GM12878 (cell line): ENCODE measurements at regions not wholly inside any gene's neighbourhood (a gene's known extent, or its start where the extent isn't known, plus 50 kb on each side); places are given as distances from the start of the nearest gene placed in this dataset. TPM values are rescaled to one million over a fixed set of nuclear protein-coding genes. Genes with fewer than 3 reads are reported as not detected.

Experiments
- microRNA counts: library from miRNA; unstranded; fragments of <30 nt; microRNA quantifications from one replicate; lab custom pipeline; 2016
- microRNA-seq: library from miRNA; unstranded; fragments of <30 nt; microRNA quantifications from one replicate; pipeline ENCODE4, GENCODE V29; 2018
- small RNA-seq: library from RNA; depleted of rRNA; stranded (forward); fragments of <200 nt; gene quantifications from one replicate; pipeline ENCODE3, GENCODE V24; 2014

MicroRNAs encoded in the stretch of these regions (microRNA counts, 767-probe panel; counts per million panel counts)
- microRNA hsa-miR-1303 (lab: Ali Mortazavi, UCI) (977 counts per million, percentile 26 among the panel's probes with 10 or more counts), microRNA hsa-miR-3141 (lab: Ali Mortazavi, UCI) (1,650 counts per million, percentile 63 among the panel's probes with 10 or more counts)

Small RNA genes lying in the stretch of these regions (microRNA-seq; reads per million reads assigned to microRNA genes)
- gene MIR1303, result not detected
- not detected for gene MIR3141

Small RNA genes lying in the stretch of these regions (small RNA-seq; reads per million reads assigned to genes)
- not detected for gene MIR1303
- not detected for gene MIR3141
